ENCODE measurements at regions not wholly inside any gene's neighbourhood (a gene's known extent, or its start where the extent isn't known, plus 50 kb on each side); places are given as distances from the start of the nearest gene placed in this dataset.

GRCh38 chr20:40442181-40442963, 246.7 kb downstream of the MAFB start:
- ATAC-seq (peak; percentile 95), DNase-seq (ENCODE audit: low spot score) (peak; percentile 51)
- no peaks in the 10 kb centered on the region for H3K36me3 Mint-ChIP-seq
- ChIA-PET POLR2A (no interaction called here), CTCF (interaction anchor here (0.7 to 2.7 kb wide), 19 partner anchors 10 to 503 kb away, joined by 3 to 13 read pairs (median 4); no protein-coding TSS in a partner anchor)
- no peak overlapping the region; the same call in 1 of the 2 replicates for H3K27ac Mint-ChIP-seq
- H3K27me3 Mint-ChIP-seq (ENCODE audit: low read depth), result no peaks in the 10 kb centered on the region
- H3K9me3 Mint-ChIP-seq, result no peaks in the 10 kb centered on the region
- no peak for TF ChIP-seq FOXP4 (CRISPR knock-in tag; IDR thresholded peaks at IDR 0.05)
- TF ChIP-seq ZBTB21 (CRISPR knock-in tag; IDR thresholded peaks at IDR 0.05; ENCODE audit: borderline replicate concordance), result no peak
- no peak for TF ChIP-seq NFATC4 (CRISPR knock-in tag; IDR thresholded peaks at IDR 0.05)
- no peak for TF ChIP-seq ETV6 (CRISPR knock-in tag; IDR thresholded peaks at IDR 0.05)
- TF ChIP-seq IRF2 (CRISPR knock-in tag; IDR thresholded peaks at IDR 0.05; ENCODE audit: borderline replicate concordance, low read depth), result no peak
- no peak for TF ChIP-seq PREB (CRISPR knock-in tag; IDR thresholded peaks at IDR 0.05; ENCODE audit: borderline replicate concordance)
- TF ChIP-seq NR1H2 (CRISPR knock-in tag; IDR thresholded peaks at IDR 0.05), result no peak
- TF ChIP-seq JAZF1 (CRISPR knock-in tag; IDR thresholded peaks at IDR 0.05), result no peak
- TF ChIP-seq ZNF532 (CRISPR knock-in tag; IDR thresholded peaks at IDR 0.05; ENCODE audit: borderline replicate concordance), result no peak
- no peak for TF ChIP-seq ZNF317 (CRISPR knock-in tag; IDR thresholded peaks at IDR 0.05; ENCODE audit: borderline replicate concordance, low read depth)
- TF ChIP-seq MAX (CRISPR knock-in tag; IDR thresholded peaks at IDR 0.05), result no peak
- TF ChIP-seq NR2C2 (CRISPR knock-in tag; IDR thresholded peaks at IDR 0.05), result no peak
- TF ChIP-seq CBFB (CRISPR knock-in tag; IDR thresholded peaks at IDR 0.05; ENCODE audit: low read depth), result no peak
- peak; percentile 14; the same call in 1 of the 2 replicates for TF ChIP-seq CTCF (IDR thresholded peaks at IDR 0.05)
- TF ChIP-seq FOXK1 (CRISPR knock-in tag; IDR thresholded peaks at IDR 0.05), result peak; percentile 38; the same call in 1 of the 2 replicates
- peaks cover 34% of the 10 kb centered on the region for H3K4me1 Mint-ChIP-seq
- no peak overlapping the region for H3K4me3 Mint-ChIP-seq

All from WTC11 (cell line).